ENCODE measurements at regions not wholly inside any gene's neighbourhood (a gene's known extent, or its start where the extent isn't known, plus 50 kb on each side); places are given as distances from the start of the nearest gene placed in this dataset.

DNA sequence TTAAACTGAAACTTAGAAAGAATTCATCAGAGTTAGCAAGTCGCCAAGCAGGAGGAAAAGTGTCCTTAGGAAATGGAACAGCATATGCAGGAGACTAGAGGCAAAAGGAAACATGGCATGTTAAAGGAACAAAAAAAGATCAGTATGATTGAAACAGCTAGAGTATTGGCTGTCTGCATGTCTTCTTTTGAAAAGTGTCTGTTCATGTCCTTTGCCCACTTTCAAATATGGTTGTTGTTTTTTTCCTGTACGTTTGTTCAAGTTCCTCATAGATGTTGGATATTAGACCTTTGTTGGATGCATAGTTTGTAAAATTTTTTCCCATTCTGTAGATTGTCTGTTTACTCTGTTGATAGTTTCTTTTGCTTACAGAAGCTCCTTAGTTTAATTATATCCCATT lies 161.6 kb downstream of the NR4A2 start:
- TF ChIP-seq, protein P1, sequence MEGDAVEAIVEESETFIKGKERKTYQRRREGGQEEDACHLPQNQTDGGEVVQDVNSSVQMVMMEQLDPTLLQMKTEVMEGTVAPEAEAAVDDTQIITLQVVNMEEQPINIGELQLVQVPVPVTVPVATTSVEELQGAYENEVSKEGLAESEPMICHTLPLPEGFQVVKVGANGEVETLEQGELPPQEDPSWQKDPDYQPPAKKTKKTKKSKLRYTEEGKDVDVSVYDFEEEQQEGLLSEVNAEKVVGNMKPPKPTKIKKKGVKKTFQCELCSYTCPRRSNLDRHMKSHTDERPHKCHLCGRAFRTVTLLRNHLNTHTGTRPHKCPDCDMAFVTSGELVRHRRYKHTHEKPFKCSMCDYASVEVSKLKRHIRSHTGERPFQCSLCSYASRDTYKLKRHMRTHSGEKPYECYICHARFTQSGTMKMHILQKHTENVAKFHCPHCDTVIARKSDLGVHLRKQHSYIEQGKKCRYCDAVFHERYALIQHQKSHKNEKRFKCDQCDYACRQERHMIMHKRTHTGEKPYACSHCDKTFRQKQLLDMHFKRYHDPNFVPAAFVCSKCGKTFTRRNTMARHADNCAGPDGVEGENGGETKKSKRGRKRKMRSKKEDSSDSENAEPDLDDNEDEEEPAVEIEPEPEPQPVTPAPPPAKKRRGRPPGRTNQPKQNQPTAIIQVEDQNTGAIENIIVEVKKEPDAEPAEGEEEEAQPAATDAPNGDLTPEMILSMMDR (IDR thresholded peaks at IDR 0.05; ENCODE audit: insufficient read depth, low read depth, low read length, missing control alignments) = no peak
- DNase-seq (ENCODE audit: low read depth) = no peak

GRCh38 chr2:156165742-156166141 lies 166.8 kb downstream of the NR4A2 start:
- TF ChIP-seq, protein P1 (IDR thresholded peaks at IDR 0.05; ENCODE audit: insufficient read depth, low read depth, low read length, missing control alignments) = no peak
- no peak overlapping the region for H3K4me3 ChIP-seq (ENCODE audit: low read length)
- DNase-seq (ENCODE audit: low read depth) = peak; percentile 55

More for the DNA sequence above, 161.6 kb downstream of the NR4A2 start:
- no peak overlapping the region for H3K4me3 ChIP-seq (ENCODE audit: low read length)

DNA sequence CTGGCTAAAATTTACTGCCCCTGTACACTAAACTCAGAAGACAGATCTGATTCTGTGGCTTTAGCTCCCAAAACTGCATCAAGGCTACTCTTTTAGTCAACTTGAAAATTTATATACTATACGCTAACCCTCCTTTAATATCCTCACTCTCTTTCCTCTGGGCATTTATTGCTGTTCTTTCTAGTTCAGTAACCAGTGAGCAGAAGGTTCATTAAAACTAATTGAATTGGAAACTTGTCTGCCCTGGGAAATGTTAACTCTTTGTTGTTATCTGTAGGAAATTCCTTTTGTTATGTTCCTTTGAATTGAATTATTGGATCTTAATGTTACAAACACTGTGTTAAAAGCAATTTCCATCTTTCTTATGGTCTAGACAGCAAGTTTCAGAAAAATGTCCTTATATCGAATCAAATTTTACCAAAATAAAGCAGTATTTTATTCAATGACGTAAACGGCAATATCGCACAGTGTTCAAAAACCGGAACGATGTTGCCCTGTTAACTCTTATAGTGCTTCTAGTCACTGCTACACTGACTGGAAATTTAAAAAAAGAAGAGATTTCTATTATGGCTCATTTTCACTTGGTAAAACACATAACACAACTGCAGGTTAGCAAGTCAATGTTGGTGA lies 168.3 kb downstream of the NR4A2 start:
- TF ChIP-seq, protein P1 (IDR thresholded peaks at IDR 0.05; ENCODE audit: insufficient read depth, low read depth, low read length, missing control alignments) = no peak

GRCh38 chr2:156158808-156159207 lies 173.7 kb downstream of the NR4A2 start:
- no peak for DNase-seq (ENCODE audit: low read depth)
- no peak overlapping the region for H3K4me3 ChIP-seq (ENCODE audit: low read length)
- TF ChIP-seq, protein P1 (IDR thresholded peaks at IDR 0.05; ENCODE audit: insufficient read depth, low read depth, low read length, missing control alignments) = no peak

More for the DNA sequence above, 168.3 kb downstream of the NR4A2 start:
- H3K4me3 ChIP-seq (ENCODE audit: low read length) = no peak overlapping the region
- DNase-seq (ENCODE audit: low read depth) = no peak

DNA sequence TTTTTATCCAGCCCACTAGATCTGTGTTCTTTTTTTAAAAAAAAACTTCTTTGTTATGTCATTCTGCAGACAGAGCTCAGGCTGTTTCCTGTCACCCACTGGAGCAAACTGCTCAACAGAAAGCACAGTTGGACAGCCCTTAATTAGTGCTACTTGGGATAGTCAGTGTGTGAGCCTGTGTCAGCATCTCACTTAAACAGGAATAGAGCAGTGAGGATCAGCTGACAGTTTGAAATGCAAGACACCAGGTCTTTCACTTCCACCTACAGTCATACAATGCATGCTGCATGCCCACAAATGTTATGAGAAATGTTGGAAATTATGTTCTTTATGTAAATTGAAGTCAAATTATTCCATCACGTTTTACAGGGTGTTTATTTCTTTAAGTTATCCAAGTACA lies 174.9 kb downstream of the NR4A2 start:
- TF ChIP-seq, protein P1 (IDR thresholded peaks at IDR 0.05; ENCODE audit: insufficient read depth, low read depth, low read length, missing control alignments) = peak; percentile 31
- DNase-seq (ENCODE audit: low read depth) = no peak
- no peak overlapping the region for H3K4me3 ChIP-seq (ENCODE audit: low read length)

- TF ChIP-seq, protein P1 (IDR thresholded peaks at IDR 0.05; ENCODE audit: insufficient read depth, low read depth, low read length, missing control alignments) = peak; percentile 17
- DNase-seq (ENCODE audit: low read depth) = no peak
- H3K4me3 ChIP-seq (ENCODE audit: low read length) = no peak overlapping the region
Measured at GRCh38 chr2:156156580-156156979, 175.9 kb downstream of the NR4A2 start.

- DNase-seq (ENCODE audit: low read depth) = no peak
- H3K4me3 ChIP-seq (ENCODE audit: low read length) = no peak overlapping the region
- TF ChIP-seq, protein P1 (IDR thresholded peaks at IDR 0.05; ENCODE audit: insufficient read depth, low read depth, low read length, missing control alignments) = no peak
Measured at GRCh38 chr2:156155319-156155718, 177.2 kb downstream of the NR4A2 start.
